SK-N-SH treated with all-trans-retinoic acid at 6 μM for 48 hours (cell line): ENCODE measurements at regions not wholly inside any gene's neighbourhood (a gene's known extent, or its start where the extent isn't known, plus 50 kb on each side); places are given as distances from the start of the nearest gene placed in this dataset.
"Not testable (repeated sequence)": the region's sequence is repeated elsewhere in the genome, so short reads cannot be mapped to it uniquely, and the experiment has no call there.

ENCODE experiments used
- ATAC-seq: fragments of 200-7000 bp; cut with Tn5 transposase; 3 replicates; pipeline ENCODE4 v1.9.1; 2020; ENCODE audit warnings: mild to moderate bottlenecking, moderate library complexity
- ARNTL ChIP-seq: fragments of 450-650 bp; formaldehyde crosslinking; IDR thresholded peaks from 2 replicates; pipeline ENCODE4 v1.5.0; 2020; ENCODE audit warnings: low read depth, mild to moderate bottlenecking, moderate library complexity, borderline replicate concordance
- CREB5 ChIP-seq: fragments of 250-450 bp; sonication (Bioruptor Pico); IDR thresholded peaks from 2 replicates; pipeline ENCODE4 v1.5.1; 2020; ENCODE audit warnings: low read depth, mild to moderate bottlenecking, moderate library complexity
- CSDC2 ChIP-seq: fragments of 250-450 bp; sonication (Bioruptor Pico); IDR thresholded peaks from 2 replicates; pipeline ENCODE4 v1.5.0; 2020; ENCODE audit warnings: mild to moderate bottlenecking, moderate library complexity
- ESRRG ChIP-seq: fragments of 250-450 bp; sonication (Bioruptor Pico); IDR thresholded peaks from 2 replicates; pipeline ENCODE4 v1.6.1; 2021; ENCODE audit warnings: mild to moderate bottlenecking
- GLIS3 ChIP-seq: fragments of 250-450 bp; sonication (Bioruptor Pico); IDR thresholded peaks from 2 replicates; pipeline ENCODE4 v1.5.0; 2020; ENCODE audit warnings: mild to moderate bottlenecking, moderate library complexity
- ISL1 ChIP-seq: fragments of 250-450 bp; sonication (Bioruptor Pico); IDR thresholded peaks from 2 replicates; pipeline ENCODE4 v2.1.2; 2022; ENCODE audit warnings: mild to moderate bottlenecking, moderate library complexity
- OSR1 ChIP-seq: fragments of 250-450 bp; sonication (Bioruptor Pico); IDR thresholded peaks from 2 replicates; pipeline ENCODE4 v1.8.0; 2022; ENCODE audit warnings: moderate library complexity, mild to moderate bottlenecking, inconsistent platforms
- PPARA ChIP-seq: fragments of 250-450 bp; sonication (Bioruptor Pico); IDR thresholded peaks from 2 replicates; pipeline ENCODE4 v1.5.0; 2020; ENCODE audit warnings: mild to moderate bottlenecking, borderline replicate concordance
- RARB ChIP-seq: fragments of 250-450 bp; sonication (Bioruptor Pico); IDR thresholded peaks from 2 replicates; pipeline ENCODE4 v1.8.0; 2021; ENCODE audit warnings: mild to moderate bottlenecking, moderate library complexity
- SNAI2 ChIP-seq: fragments of 250-450 bp; sonication (Bioruptor Pico); IDR thresholded peaks from 2 replicates; pipeline ENCODE4 v1.5.0; 2020; ENCODE audit warnings: mild to moderate bottlenecking, moderate library complexity
- TCF4 ChIP-seq: fragments of 250-450 bp; sonication (Bioruptor Pico); IDR thresholded peaks from 2 replicates; pipeline ENCODE4 v1.8.0; 2021; ENCODE audit warnings: mild to moderate bottlenecking, moderate library complexity, borderline replicate concordance
- ZC3H10 ChIP-seq: fragments of 250-450 bp; sonication (Bioruptor Pico); IDR thresholded peaks from 2 replicates; pipeline ENCODE4 v1.5.1; 2021; ENCODE audit warnings: mild to moderate bottlenecking, moderate library complexity
- ZFP3 ChIP-seq: fragments of 250-450 bp; sonication (Bioruptor Pico); IDR thresholded peaks from 2 replicates; pipeline ENCODE4 v1.5.0; 2020; ENCODE audit warnings: mild to moderate bottlenecking, moderate library complexity
- ZFP30 ChIP-seq: fragments of 450-650 bp; formaldehyde crosslinking; IDR thresholded peaks from 2 replicates; pipeline ENCODE4 v1.5.0; 2022; ENCODE audit warnings: mild to moderate bottlenecking, moderate library complexity
- ZNF565 ChIP-seq: fragments of 450-650 bp; formaldehyde crosslinking; conservative IDR thresholded peaks from 2 replicates; pipeline ENCODE4 v1.5.0; 2020; ENCODE audit warnings: low read depth, mild to moderate bottlenecking, moderate library complexity
- ZNF70 ChIP-seq: fragments of 450-650 bp; formaldehyde crosslinking; IDR thresholded peaks from 2 replicates; pipeline ENCODE4 v1.5.0; 2020; ENCODE audit warnings: mild to moderate bottlenecking, moderate library complexity
- ZNF8 ChIP-seq: fragments of 450-650 bp; formaldehyde crosslinking; IDR thresholded peaks from 2 replicates; pipeline ENCODE4 v1.5.0; 2020; ENCODE audit warnings: mild to moderate bottlenecking, moderate library complexity
- TF ChIP-seq, protein P1 (sequence below): fragments of 250-450 bp; sonication (Bioruptor Pico); IDR thresholded peaks from 2 replicates; pipeline ENCODE4 v1.8.0; 2021; ENCODE audit warnings: low read depth, mild to moderate bottlenecking, moderate library complexity, borderline replicate concordance
- TF ChIP-seq, protein P2 (sequence below): fragments of 250-450 bp; sonication (Bioruptor Pico); IDR thresholded peaks from 2 replicates; pipeline ENCODE4 v1.8.0; 2020; ENCODE audit warnings: mild to moderate bottlenecking, moderate library complexity, borderline replicate concordance
- TF ChIP-seq, protein P3 (sequence below): fragments of 250-450 bp; sonication (Bioruptor Pico); IDR thresholded peaks from 2 replicates; pipeline ENCODE4 v1.5.0; 2020; ENCODE audit warnings: mild to moderate bottlenecking, moderate library complexity

- no peak for ATAC-seq
- TF ChIP-seq, protein P1, sequence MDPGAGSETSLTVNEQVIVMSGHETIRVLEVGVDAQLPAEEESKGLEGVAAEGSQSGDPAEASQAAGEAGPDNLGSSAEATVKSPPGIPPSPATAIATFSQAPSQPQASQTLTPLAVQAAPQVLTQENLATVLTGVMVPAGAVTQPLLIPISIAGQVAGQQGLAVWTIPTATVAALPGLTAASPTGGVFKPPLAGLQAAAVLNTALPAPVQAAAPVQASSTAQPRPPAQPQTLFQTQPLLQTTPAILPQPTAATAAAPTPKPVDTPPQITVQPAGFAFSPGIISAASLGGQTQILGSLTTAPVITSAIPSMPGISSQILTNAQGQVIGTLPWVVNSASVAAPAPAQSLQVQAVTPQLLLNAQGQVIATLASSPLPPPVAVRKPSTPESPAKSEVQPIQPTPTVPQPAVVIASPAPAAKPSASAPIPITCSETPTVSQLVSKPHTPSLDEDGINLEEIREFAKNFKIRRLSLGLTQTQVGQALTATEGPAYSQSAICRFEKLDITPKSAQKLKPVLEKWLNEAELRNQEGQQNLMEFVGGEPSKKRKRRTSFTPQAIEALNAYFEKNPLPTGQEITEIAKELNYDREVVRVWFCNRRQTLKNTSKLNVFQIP (CRISPR knock-in tag) = no peak
- TF ChIP-seq ZFP3 (CRISPR knock-in tag) (no peak), GLIS3 (CRISPR knock-in tag) (no peak), RARB (no peak), CREB5 (no peak), SNAI2 (CRISPR knock-in tag) (no peak), ARNTL (CRISPR knock-in tag) (no peak), ZC3H10 (CRISPR knock-in tag) (no peak), CSDC2 (CRISPR knock-in tag) (no peak)
- TF ChIP-seq, protein P2, sequence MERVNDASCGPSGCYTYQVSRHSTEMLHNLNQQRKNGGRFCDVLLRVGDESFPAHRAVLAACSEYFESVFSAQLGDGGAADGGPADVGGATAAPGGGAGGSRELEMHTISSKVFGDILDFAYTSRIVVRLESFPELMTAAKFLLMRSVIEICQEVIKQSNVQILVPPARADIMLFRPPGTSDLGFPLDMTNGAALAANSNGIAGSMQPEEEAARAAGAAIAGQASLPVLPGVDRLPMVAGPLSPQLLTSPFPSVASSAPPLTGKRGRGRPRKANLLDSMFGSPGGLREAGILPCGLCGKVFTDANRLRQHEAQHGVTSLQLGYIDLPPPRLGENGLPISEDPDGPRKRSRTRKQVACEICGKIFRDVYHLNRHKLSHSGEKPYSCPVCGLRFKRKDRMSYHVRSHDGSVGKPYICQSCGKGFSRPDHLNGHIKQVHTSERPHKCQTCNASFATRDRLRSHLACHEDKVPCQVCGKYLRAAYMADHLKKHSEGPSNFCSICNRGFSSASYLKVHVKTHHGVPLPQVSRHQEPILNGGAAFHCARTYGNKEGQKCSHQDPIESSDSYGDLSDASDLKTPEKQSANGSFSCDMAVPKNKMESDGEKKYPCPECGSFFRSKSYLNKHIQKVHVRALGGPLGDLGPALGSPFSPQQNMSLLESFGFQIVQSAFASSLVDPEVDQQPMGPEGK (CRISPR knock-in tag) = no peak
These were observed 231.2 kb upstream of the LHX5 start for GRCh38 chr12:113702836-113703235.

- no peak for ATAC-seq
- TF ChIP-seq ZFP3 (CRISPR knock-in tag) (no peak), CSDC2 (CRISPR knock-in tag) (no peak), TCF4 (CRISPR knock-in tag) (no peak), GLIS3 (CRISPR knock-in tag) (no peak), CREB5 (no peak)
These were observed 230.6 kb upstream of the LHX5 start for GRCh38 chr12:113702276-113702675.

- peak; percentile 47; the same call in 2 of the 3 replicates for ATAC-seq
- TF ChIP-seq OSR1 (CRISPR knock-in tag) (no peak), ARNTL (CRISPR knock-in tag) (no peak), ZFP30 (CRISPR knock-in tag) (no peak), PPARA (CRISPR knock-in tag) (no peak)
These were observed 229.3 kb upstream of the LHX5 start for GRCh38 chr12:113700943-113701342.

- not testable (repeated sequence) for ATAC-seq
These were observed 228.3 kb upstream of the LHX5 start for GRCh38 chr12:113699984-113700383.

- no peak for ATAC-seq
- TF ChIP-seq, protein P1 (CRISPR knock-in tag) = no peak
- no peak for TF ChIP-seq ISL1 (CRISPR knock-in tag)
- no peak for TF ChIP-seq ZNF70 (CRISPR knock-in tag)
- TF ChIP-seq ESRRG = no peak
- TF ChIP-seq TCF4 (CRISPR knock-in tag) = no peak
- no peak for TF ChIP-seq CSDC2 (CRISPR knock-in tag)
- no peak for TF ChIP-seq ZNF8
- TF ChIP-seq ZNF565 = no peak
- TF ChIP-seq, protein P3, sequence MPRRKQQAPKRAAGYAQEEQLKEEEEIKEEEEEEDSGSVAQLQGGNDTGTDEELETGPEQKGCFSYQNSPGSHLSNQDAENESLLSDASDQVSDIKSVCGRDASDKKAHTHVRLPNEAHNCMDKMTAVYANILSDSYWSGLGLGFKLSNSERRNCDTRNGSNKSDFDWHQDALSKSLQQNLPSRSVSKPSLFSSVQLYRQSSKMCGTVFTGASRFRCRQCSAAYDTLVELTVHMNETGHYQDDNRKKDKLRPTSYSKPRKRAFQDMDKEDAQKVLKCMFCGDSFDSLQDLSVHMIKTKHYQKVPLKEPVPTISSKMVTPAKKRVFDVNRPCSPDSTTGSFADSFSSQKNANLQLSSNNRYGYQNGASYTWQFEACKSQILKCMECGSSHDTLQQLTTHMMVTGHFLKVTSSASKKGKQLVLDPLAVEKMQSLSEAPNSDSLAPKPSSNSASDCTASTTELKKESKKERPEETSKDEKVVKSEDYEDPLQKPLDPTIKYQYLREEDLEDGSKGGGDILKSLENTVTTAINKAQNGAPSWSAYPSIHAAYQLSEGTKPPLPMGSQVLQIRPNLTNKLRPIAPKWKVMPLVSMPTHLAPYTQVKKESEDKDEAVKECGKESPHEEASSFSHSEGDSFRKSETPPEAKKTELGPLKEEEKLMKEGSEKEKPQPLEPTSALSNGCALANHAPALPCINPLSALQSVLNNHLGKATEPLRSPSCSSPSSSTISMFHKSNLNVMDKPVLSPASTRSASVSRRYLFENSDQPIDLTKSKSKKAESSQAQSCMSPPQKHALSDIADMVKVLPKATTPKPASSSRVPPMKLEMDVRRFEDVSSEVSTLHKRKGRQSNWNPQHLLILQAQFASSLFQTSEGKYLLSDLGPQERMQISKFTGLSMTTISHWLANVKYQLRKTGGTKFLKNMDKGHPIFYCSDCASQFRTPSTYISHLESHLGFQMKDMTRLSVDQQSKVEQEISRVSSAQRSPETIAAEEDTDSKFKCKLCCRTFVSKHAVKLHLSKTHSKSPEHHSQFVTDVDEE = no peak
- no peak for TF ChIP-seq ZFP30 (CRISPR knock-in tag)
- TF ChIP-seq, protein P2 (CRISPR knock-in tag) = no peak
- TF ChIP-seq GLIS3 (CRISPR knock-in tag) = no peak
- TF ChIP-seq, all 23 proteins: peak for 0
These were observed 226.8 kb upstream of the LHX5 start for GRCh38 chr12:113698510-113698858.
